Activated CD8-positive, alpha-beta memory T cell treated with anti-CD3 and anti-CD28 coated beads, Interleukin-2, amount 50 U/mL, for 1 hour (primary cell): ENCODE measurements at regions not wholly inside any gene's neighbourhood (a gene's known extent, or its start where the extent isn't known, plus 50 kb on each side); places are given as distances from the start of the nearest gene placed in this dataset.
"Not testable (repeated sequence)": the region's sequence is repeated elsewhere in the genome, so short reads cannot be mapped to it uniquely, and the experiment has no call there.

Source experiments
- DNase-seq: peaks from one replicate; pipeline ENCODE4 v3.0.0-alpha.2; 2020; ENCODE audit errors: extremely low read depth

DNA sequence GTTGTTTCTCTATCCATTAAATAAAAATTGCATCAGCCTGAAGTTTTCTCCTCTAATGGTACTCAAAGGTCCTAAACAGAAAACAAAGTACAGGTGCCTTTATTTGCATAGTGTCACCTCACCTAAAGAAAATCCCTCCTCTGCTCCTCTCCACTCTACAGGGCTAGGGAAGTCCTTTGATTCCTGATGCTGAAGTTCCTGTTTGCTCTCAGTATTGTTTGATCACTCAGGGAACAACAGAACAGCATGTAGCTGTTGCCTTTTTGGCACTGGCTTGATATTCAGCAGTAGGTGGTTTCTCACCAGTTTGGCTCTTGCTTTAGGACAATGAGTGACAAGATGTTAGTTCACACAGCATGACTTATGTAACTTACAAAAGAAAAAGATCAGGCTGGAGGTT, 156.2 kb upstream of the SLC7A11 start:
- DNase-seq: no peak

DNA sequence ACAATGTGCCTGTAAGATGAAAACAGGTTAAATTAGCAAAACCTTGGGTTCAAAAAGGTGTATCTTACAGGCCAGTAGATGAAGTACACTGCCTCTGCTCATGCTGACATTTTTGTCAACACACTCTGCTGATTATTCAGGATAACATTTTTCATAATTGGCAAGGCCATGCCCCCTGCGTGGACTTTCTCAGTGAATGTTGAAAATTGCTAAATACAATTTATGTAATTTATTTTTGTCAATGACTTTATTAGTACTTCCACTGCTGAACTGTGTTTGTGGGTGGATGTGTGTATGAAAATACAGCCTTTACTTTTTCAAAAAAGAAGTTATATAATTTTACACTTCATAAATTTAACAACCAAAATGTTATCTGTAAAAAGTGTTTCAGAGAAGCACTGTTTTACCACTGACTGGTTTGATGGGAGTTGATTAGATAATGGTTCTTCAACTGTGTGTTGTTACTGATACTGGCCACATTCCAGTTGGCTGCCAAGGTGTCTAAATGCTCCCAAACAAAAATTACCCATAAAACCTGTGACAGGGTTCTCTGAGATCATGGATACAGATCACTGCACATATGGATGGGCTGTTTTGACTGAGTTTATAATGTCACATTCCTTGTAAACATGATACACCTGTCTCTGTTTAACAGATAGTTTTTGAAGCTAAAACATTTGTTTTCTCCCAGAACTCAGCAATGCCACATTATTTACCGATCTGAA, 151.9 kb upstream of the SLC7A11 start:
- no peak for DNase-seq

DNA sequence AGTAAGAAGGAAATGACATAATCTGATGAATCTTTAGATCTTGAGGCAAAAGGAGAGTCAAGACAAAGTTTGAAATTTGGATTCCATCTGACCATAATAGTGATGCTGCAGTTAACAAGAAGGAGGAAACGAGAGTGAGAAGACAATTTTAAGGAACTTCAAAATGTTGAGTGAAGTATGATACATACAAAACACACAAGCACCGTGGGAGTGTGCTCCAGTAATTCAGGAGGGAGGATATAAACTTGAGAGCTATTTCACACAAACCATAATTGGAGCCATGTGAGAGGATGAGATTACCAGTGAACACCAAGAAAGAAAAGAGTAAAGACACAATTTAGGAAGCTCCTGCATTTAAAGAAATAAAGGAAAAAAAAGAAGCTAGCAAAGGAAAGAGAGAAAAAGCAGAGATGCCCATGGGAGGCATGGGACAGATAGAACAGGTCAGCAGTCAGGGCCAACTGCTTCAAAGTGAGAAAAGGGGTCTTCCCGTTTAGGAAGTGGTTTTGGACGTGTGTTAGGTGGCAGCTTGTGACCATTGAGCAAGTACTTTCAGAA, 150.7 kb upstream of the SLC7A11 start:
- DNase-seq: no peak

DNA sequence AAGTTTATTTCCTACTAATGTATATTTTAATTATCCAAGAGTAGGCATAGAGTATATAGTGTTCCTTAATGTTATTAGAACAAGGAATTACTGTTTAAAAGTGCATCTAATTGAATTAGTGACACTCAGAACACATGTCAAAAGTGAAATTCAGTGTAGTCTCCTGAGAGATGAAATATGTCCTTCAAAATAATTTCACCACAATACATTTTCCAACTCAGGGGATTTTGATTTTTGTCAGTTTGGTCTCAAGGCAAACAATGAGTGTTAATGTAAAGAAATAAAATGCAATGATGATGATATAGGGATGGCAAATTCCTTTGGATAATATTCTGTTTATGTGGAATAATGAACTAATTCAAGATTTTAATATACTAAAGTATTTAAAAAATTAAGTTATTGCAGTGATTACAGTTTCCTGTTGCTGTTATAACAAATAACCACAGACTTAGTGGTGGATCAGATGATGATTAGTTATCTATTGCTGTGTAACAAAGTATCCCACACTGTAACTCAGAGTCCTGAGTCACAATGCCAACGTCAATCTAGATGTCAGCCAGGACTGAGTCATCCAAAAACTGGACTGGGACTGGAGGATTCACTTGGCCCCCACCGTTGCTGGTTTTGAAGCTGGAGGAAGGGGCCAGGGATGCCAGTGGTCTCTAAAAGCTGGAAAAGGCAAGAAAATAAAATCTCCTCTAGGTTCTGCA, 148.0 kb upstream of the SLC7A11 start:
- no peak for DNase-seq

DNA sequence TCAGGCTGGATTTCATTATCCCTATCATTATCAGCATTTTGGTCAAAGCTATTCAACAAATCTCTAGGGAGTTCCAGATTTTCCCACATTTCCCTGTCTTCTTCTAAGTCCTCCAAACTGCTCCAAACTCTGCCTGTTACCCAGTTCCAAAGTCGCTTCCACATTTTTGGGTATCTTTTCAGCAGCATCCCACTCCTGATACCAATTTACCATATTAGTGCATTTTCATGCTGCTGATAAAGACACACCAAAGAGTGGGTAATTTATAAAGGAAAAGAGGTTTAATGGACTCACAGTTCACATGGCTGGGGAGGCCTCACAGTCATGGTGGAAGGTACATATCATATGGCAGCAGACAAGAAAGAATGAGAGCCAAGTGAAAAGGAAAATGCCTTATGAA, 132.8 kb upstream of the SLC7A11 start:
- no peak for DNase-seq

DNA sequence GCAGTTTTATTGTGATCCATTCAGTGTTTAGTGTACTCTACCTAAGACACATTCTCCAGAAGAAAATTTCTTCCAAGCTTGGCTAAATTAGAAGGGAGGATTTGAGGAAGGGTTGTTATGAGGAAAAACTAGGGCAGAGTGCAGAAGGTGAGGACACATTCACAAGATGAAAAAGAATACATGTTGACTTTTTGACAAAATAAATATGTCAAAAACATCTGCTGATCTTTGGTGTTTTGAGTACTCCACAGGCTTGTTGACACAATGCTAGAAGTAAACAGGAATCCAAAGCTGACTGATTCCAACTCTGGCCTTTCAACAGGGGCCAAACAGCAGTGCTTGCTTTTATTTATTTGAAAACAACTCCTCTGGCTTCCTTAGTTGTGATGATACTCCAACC, 125.8 kb upstream of the SLC7A11 start:
- DNase-seq: no peak

DNA sequence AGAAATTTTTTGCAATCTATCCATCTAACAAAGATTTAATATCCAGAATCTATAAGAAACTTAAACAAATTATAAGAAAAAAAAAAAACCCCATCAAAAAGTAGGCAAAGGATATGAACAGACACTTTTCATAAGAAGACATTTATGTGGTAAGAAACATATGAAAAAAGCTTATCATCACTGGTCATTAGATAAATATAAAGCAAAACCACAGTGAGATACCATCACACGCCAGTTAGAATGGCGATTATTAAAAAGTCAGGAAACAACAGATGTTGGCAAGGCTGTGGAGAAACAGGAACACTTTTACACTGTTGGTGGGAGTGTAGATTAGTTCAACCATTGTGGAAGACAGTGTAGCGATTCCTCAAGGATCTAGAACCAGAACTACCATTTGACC, 110.3 kb upstream of the SLC7A11 start:
- not testable (repeated sequence) for DNase-seq

DNA sequence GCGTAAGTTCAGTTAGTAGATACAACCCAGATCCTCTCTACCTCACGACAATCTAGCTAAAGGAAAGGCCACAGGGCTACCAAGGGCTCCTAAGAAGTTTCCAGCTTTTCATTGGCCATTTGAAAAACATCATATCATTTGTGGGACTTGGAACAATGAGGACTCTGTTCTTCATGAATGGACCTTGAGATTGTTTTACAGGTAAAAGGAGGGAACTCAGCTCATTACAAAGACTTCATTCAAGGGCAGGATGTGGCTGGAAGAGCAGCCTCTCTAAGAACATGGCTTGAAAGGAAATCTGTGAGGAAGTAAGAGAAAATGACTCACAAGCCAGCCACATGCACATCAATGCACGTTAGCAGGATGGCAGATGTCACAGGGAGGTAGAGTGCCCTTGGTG, 105.9 kb upstream of the SLC7A11 start:
- no peak for DNase-seq

DNA sequence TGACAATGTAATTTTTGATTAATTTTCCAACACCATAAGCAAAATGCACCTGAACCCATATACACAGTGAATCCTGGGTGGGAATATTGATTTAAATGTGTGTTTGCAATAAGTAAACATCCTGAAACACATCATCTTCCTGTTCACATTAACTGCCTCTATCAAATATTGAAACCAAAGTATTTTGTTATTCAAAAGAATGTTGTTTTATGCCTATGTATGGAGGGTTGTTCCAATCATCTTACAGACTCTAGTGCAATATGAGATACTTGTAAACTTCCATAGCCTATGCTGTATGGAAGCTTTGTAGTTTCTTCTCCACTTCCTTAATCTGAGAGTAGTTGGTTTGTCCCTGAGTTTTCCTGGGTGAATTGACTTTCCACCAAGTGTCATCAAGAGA, 105.4 kb upstream of the SLC7A11 start:
- no peak for DNase-seq

DNA sequence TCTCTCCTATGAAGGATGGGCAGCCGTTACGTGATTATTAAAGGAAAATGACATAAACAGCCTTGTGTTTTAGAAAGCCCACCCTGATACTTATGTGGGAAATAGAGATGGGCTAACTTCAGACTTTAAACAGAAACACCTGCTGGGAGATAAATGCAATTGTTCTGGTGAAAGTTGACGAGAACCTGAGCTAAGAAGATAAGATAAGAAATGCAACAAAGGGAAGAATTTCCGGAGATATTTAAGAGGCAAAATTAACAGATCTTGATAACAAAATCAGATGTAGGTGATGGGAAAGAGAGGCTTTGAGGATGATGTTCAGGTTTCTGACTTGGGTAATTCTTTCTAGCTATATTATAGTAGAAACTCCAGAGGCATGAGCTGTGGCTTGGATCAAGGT, 102.7 kb upstream of the SLC7A11 start:
- no peak for DNase-seq

DNA sequence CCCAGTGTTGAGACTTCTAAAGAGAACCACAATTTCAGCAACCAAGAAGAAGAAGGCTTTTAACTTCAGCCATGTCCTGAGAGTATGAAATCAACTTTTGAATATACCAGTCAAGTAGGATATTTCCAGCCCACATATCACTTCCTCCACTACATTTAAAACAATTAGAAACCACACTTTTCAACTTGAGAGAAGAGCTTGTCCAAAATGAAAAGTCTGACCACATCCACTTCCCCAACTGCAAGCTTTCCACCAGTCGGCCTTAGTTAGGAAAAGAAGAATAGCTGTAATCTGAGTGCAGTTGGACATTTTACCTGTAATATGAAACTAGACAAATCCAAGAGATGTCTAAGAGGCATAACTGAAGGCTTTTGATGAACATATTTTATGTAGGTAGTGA, 101.9 kb upstream of the SLC7A11 start:
- no peak for DNase-seq

DNA sequence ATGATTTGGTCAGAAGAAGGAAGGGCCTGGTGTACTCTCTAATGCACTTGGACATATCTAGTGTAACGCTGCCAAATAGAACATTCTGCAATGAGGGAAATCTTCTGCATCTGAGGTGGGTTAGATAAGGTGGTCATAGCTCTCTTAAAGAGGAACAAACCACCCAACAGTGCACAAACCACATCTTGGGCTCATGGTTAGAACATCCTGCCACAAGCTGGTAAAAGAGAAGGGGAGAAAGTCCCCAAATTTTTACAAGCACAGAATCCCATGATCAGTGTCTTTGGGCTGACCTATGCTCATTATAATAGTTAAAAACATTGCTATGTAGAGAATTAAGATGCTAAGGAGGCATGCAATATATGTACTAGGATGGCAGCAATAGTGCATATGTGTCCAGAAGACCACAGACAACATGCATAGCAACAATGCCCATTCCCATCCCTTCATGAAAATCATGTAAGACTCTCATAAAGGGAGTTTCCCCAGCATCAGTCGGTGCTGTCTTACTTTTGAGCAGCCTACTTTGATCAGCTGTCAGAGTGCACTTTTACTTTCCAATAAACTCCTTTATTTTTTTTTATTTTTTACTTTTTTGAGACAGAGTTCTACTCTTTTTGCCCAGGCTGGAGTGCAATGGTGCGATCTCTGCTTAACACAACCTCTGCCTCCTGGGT, 99.7 kb upstream of the SLC7A11 start:
- no peak for DNase-seq

DNA sequence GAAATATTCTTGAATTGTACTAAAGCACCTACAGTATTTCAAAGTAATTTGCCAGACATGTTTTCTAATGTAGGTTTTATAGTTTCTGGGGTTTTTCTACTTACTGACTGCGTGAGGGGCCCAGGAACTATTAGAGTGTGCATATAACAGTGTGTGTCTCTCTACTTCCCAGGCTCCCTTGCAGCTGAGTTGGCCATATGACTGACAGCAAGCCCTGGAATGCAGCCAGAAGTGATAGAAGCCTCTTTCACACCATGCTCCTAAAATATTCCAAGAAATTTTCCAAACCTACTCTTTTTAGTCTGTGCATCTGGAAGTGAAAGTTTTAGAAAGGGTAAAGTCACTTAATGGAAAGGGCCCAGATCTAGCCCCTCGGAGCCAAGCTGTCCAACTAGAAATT, 96.7 kb upstream of the SLC7A11 start:
- DNase-seq: no peak

DNA sequence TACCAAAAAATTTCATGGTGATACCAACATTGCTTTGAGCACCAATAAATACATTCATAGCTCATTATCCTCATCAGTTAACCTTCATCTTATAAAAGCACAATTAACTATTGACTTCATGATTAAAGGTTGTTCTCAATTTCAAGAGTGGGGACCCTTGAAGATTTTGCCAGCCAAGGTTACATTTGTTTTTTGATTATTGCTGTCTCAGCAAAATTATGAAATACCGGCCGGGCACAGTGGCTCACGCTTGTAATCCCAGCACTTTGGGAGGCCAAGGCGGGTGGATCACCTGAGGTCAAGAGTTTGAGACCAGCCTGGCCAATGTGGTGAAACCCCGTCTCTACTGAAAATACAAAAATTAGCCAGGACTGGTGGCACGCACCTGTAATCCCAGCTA, 96.1 kb upstream of the SLC7A11 start:
- not testable (repeated sequence) for DNase-seq

DNA sequence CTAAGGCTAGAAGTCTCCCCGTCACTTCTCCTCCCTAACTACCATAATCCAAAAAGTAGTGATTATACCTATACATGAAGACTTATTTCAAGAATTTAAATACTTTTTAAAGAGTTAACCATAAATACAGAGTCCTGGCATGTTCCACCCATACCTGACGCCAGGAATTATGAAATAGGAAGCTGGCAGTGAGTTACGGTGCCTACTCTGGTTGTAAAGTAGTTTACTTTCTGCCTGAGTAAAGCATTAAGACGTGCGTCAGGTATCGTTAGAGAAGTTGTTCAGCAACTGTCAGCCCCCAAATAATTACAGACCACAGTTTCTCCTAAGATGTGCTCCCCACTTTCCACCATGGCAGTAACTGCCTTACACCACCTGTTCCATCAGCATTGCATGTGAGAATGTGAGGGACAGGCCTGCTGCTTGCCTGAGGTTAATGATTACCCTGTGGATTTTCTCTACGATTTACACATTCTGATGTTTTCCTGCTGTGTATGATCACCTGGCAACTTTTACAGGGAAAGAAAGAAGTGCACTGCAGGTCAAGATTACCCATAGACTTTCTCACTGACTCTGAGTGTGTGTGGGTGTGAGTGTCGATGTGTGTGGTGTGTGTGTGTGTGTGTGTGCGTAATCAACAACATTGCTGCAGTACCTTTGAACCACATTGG, 92.3 kb upstream of the SLC7A11 start:
- no peak for DNase-seq

DNA sequence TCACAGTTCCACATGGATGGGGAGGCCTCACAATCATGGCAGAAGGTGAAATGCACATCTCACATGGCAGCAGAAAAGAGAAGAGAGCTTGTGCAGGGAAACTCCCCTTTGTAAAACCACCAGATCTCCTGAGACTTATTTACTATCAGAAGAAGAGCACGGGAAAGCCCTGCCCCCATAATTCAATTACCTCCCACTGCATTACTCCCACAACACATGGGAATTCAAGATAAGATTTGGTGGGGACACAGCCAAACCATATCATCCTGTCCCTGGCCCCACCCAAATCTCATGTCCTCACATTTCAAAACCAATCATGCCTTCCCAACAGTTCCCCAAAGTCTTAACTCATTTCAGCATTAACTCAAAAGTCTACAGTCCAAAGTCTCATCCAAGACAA, 90.3 kb upstream of the SLC7A11 start:
- DNase-seq: not testable (repeated sequence)

DNA sequence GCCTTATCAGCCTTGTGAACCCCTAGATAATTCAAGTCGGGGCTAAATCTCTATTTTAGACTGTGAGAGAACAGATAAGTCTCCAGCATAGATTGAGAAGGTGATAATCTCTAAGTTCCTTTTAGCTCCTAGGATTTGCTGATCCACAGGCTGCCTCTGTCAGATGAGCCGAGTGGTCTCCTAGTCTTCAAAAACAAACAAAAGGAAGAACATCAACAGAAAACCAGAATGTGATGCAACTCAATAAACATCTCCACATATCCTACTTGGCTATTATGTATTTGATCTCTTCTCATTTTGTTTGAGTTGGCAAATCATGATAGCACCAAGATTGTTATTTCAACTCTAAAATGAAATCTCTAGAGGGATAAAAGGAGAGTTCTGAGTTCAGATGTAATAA, 88.4 kb upstream of the SLC7A11 start:
- DNase-seq: no peak

DNA sequence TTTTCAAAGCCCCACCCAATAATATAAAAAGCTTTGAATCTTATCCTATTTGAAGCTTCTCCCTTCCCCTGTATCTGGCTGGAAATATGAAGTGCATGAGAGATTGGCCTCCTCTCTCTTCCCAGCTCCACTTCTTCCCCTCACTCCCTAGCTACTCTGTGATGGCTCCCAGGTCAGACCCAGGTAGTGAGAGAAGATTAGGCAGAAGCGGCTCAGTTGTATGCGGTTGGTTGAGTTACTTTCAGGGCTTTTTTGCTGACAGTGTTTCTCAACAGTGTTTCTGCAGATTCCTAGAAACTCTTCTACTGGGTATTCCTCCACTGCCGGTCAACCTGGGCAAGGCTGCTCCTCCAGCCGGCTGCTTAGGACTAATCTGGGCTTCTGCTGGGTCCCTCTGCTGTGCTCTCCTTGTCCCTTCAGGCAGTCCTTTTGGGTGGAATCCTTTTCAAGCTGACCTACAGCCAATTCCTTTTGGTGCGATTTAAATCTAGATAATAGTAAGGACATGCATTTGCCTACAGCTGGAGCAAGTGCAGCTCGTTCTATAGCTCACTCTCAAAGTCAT, 87.4 kb upstream of the SLC7A11 start:
- DNase-seq: no peak

DNA sequence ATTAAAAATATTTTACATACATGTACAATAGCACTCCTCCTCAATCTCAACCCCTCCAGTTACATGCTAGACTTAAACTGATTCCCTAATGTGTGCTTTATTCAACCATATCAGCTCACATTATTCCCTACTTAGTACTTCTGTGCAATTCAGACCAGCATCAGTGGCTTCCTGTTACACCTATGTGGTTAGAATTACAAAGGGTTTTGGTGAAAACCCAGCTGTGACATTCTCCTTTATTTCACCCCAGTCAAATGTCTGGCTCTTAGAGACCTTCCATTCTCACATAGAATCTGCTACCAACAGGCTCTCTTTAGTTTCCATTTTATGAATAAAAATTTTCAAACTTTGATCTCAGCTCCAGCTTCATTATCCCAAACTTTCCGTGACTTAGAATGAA, 85.2 kb upstream of the SLC7A11 start:
- DNase-seq: no peak

DNA sequence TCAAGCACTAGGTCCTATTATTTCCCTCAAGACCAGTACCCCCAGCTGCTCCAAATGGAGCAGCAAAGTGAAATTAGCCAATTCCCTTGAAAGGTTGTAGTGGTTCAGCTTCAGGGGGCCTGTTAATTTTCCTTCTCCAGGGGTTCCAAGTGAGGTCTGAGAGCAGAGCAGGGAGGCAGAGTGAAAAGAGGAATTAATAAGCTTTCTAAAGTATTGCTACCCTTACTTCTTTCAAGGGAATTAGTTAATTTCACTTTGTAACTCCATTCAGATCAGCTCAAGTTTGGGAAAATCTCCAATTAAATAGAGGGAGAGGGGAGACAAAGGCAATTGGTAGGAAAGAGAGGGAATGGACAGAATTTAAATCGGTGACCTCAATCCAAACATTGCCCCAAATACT, 78.7 kb upstream of the SLC7A11 start:
- no peak for DNase-seq

DNA sequence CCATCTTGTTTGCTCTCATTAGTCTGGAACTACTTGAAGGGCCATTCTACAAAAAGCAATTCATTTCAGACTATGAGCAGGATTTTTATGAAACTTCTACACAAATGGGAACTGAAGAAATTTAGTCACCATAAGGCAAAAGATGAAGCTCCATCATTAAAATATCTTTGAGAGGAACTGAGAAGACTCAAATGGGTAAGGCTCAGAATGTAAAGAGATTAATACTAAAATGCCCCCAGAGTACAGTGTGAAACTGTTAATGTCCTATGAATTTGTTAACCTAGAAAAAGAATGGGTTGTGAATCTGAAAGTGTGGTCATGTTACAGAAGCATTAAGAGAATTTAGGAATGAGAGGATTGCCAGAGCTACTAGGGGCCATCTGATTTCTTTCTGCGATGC, 77.9 kb upstream of the SLC7A11 start:
- no peak for DNase-seq

DNA sequence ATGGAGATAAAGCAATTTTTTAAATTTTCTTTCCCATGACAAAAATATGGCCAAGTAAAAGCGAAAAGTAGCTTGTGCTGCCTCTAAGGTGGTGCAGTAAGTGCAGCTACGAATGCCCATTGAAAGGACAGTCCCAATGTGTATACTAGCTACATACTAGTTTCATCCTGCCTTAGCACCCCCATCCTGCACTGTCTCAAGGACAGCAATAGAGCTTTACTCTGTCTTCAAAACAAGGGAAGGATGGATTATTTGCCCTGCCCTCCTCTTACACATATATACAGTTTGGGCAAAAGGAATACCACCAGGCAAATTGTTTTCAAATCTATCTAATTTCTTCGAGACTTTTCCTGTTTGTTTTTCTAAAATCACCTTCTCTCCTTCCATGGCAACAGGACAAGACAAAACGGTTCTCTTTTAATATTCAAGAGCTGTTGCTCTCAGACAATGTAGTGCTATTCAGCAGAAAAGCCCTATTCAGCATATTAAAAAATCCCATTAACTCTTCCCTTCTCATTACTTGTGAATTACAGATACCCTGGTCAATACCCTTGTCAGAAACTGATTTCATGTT, 75.1 kb upstream of the SLC7A11 start:
- DNase-seq: no peak
